Kidney epithelial cell (primary cell): ENCODE measurements at regions not wholly inside any gene's neighbourhood (a gene's known extent, or its start where the extent isn't known, plus 50 kb on each side); places are given as distances from the start of the nearest gene placed in this dataset.

Experiments
- DNase-seq: peaks from one replicate; pipeline ENCODE4 v3.0.0-alpha.2; 2010; ENCODE audit warnings: low read depth
- H3K27me3 ChIP-seq: 2 replicates; pipeline ENCODE4 v1.6.0; 2011; ENCODE audit warnings: low read length; ENCODE audit not compliant: control insufficient read depth, insufficient read depth
- H3K36me3 ChIP-seq: 2 replicates; pipeline ENCODE4 v1.5.1; 2011; ENCODE audit warnings: low read length; ENCODE audit not compliant: control insufficient read depth, insufficient read depth
- H3K4me3 ChIP-seq: 2 replicates; pipeline ENCODE4 v1.5.1; 2011; ENCODE audit warnings: low read depth, mild to moderate bottlenecking, control low read depth, low read length
- CTCF ChIP-seq: IDR thresholded peaks from 2 replicates; pipeline ENCODE4 v1.5.1; 2011; ENCODE audit warnings: mild to moderate bottlenecking, moderate library complexity, low read length, control low read depth, inconsistent platforms; ENCODE audit not compliant: insufficient read depth, poor library complexity, severe bottlenecking

- TF ChIP-seq CTCF, result no peak
- no peak overlapping the region for H3K4me3 ChIP-seq
- H3K27me3 ChIP-seq, result no peaks in the 10 kb centered on the region
- H3K36me3 ChIP-seq, result no peaks in the 10 kb centered on the region
- no peak for DNase-seq
Measured at GRCh38 chr6:151679081-151679480, 128.4 kb upstream of the ESR1 start.

DNA sequence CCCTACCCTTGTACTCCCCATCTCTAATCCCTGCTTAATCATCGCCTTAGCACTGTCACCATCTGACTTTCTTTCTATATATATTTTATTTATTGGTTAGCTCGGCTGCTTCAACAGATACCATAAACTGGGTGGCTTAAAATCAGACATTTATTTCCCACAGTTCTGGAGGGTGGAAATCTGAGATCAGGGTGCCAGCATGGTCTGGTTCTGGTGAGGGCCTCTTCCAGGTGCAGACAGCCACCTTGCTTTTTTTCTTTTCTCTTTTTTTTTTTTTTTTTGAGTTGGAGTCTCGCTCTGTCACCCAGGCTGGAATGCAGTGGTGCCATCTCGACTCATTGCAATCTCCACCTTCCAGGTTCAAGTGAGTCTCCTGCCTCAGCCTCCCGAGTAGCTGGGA, 127.5 kb upstream of the ESR1 start:
- DNase-seq, result no peak
- no peaks in the 10 kb centered on the region for H3K36me3 ChIP-seq
- TF ChIP-seq CTCF, result no peak
- no peaks in the 10 kb centered on the region for H3K27me3 ChIP-seq
- no peak overlapping the region for H3K4me3 ChIP-seq

- TF ChIP-seq CTCF, result no peak
- H3K36me3 ChIP-seq, result no peaks in the 10 kb centered on the region
- peak; percentile 28 for DNase-seq
- H3K4me3 ChIP-seq, result no peak overlapping the region
- no peaks in the 10 kb centered on the region for H3K27me3 ChIP-seq
Measured at GRCh38 chr6:151680846-151681432, 126.5 kb upstream of the ESR1 start.

GRCh38 chr6:151681433-151682059, 125.9 kb upstream of the ESR1 start:
- H3K4me3 ChIP-seq, result no peak overlapping the region
- no peak for TF ChIP-seq CTCF
- no peaks in the 10 kb centered on the region for H3K36me3 ChIP-seq
- H3K27me3 ChIP-seq, result no peaks in the 10 kb centered on the region
- no peak for DNase-seq

DNA sequence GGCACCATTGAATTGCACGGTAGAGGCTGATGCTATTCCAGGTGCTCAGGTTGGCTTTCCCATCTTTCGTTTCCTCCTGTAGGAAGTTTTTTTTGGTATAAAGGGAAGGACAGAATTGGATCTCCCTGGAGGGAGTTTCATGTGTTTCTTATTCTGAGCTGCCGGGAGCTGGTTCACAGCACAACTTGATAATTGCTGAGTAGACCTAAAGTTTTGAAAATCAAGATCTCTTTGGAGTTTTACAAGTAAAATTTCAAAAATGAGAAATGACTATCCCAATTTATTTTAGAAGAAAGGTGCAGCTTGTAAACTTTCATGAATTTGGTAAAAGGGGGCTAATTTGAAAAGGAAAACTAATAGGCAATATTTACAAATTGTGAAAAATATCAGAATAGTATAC, 125.2 kb upstream of the ESR1 start:
- TF ChIP-seq CTCF, result no peak

DNA sequence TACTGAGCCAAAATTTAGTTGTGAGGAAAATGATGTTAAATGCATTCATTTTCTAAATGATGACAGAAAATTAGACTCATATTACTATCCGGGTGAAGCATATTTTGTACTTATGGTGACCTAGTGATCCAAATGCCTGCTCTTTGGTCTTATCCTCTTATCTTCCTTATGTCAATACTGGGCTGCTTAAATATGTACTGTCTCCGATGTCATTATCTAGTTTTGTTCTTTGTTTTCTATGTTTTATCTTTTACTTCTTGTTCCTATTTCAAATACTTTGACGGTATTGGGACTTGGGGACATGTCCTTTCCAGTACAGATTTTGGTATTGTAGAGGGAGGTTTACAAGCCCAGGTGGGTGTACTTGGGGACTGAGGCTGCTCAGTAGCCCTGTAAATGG, 124.6 kb upstream of the ESR1 start:
- Histone ChIP-seq H3K36me3 (no peaks in the 10 kb centered on the region), H3K4me3 (no peak overlapping the region), H3K27me3 (no peaks in the 10 kb centered on the region)
- no peak for DNase-seq
- no peak for TF ChIP-seq CTCF

More for the DNA sequence above, 125.2 kb upstream of the ESR1 start:
- no peak for DNase-seq
- Histone ChIP-seq H3K36me3 (no peaks in the 10 kb centered on the region), H3K27me3 (no peaks in the 10 kb centered on the region), H3K4me3 (no peak overlapping the region)
